HUES64 (cell line): ENCODE measurements at regions not wholly inside any gene's neighbourhood (a gene's known extent, or its start where the extent isn't known, plus 50 kb on each side); places are given as distances from the start of the nearest gene placed in this dataset.

Experiments used
- H3K27ac ChIP-seq: 2 replicates; pipeline ENCODE4 v1.7.0; 2013; ENCODE audit warnings: low read depth, low read length, inconsistent platforms
- H3K27me3 ChIP-seq: 2 replicates; pipeline ENCODE4 v1.6.1; 2013; ENCODE audit warnings: mild to moderate bottlenecking, low read length; ENCODE audit not compliant: insufficient read depth
- H3K36me3 ChIP-seq: 2 replicates; pipeline ENCODE4 v1.6.1; 2013; ENCODE audit warnings: mild to moderate bottlenecking, low read length; ENCODE audit not compliant: insufficient read depth
- H3K4me1 ChIP-seq: 2 replicates; pipeline ENCODE4 v1.6.1; 2013; ENCODE audit warnings: mild to moderate bottlenecking, low read length, moderate library complexity; ENCODE audit not compliant: insufficient read depth
- H3K4me3 ChIP-seq: 2 replicates; pipeline ENCODE4 v1.5.1; 2013; ENCODE audit warnings: mild to moderate bottlenecking, low read length, moderate library complexity
- H3K9ac ChIP-seq: 2 replicates; pipeline ENCODE4 v1.6.1; 2013; ENCODE audit warnings: mild to moderate bottlenecking, low read depth, low read length
- H3K9me3 ChIP-seq: 2 replicates; pipeline ENCODE4 v1.6.1; 2013; ENCODE audit warnings: low read depth, low read length; ENCODE audit not compliant: insufficient read depth
- WGBS: fragments of 150-250, 120-280 bp; methylation state at CpG from one replicate; pipeline ENCODE4 v1.1.7; 2013; ENCODE audit warnings: missing lambda C conversion rate; 5-methylcytosine and 5-hydroxymethylcytosine counted together

- Histone ChIP-seq H3K9me3 (no peaks in the 10 kb centered on the region), H3K4me1 (peaks cover 3% of the 10 kb centered on the region; the same call in 1 of the 2 replicates), H3K9ac (no peak overlapping the region), H3K36me3 (no peaks in the 10 kb centered on the region), H3K27me3 (no peaks in the 10 kb centered on the region), H3K4me3 (no peak overlapping the region), H3K27ac (no peak overlapping the region)
- WGBS = 100% methylated on average over 2 of the region's 2 CpGs
Measured at GRCh38 chr21:16496609-16497008, 766.8 kb downstream of the USP25 start.

GRCh38 chr21:16500271-16500670 is 770.5 kb downstream of the USP25 start:
- H3K27ac ChIP-seq = no peak overlapping the region
- H3K9ac ChIP-seq = no peak overlapping the region
- H3K4me3 ChIP-seq = no peak overlapping the region
- H3K27me3 ChIP-seq = no peaks in the 10 kb centered on the region
- H3K4me1 ChIP-seq = no peaks in the 10 kb centered on the region
- H3K9me3 ChIP-seq = no peaks in the 10 kb centered on the region
- WGBS = 92% methylated on average over 2 of the region's 2 CpGs
- H3K36me3 ChIP-seq = no peaks in the 10 kb centered on the region

- H3K9me3 ChIP-seq = no peaks in the 10 kb centered on the region
- no peaks in the 10 kb centered on the region for H3K4me1 ChIP-seq
- no peak overlapping the region for H3K27ac ChIP-seq
- H3K27me3 ChIP-seq = no peaks in the 10 kb centered on the region
- no peak overlapping the region for H3K9ac ChIP-seq
- no peaks in the 10 kb centered on the region for H3K36me3 ChIP-seq
- no peak overlapping the region for H3K4me3 ChIP-seq
- 94% methylated on average over 5 of the region's 6 CpGs for WGBS
Measured at GRCh38 chr21:16502273-16502672, 772.5 kb downstream of the USP25 start.

- Histone ChIP-seq H3K27me3 (no peaks in the 10 kb centered on the region), H3K4me3 (no peak overlapping the region), H3K9me3 (no peaks in the 10 kb centered on the region), H3K4me1 (no peaks in the 10 kb centered on the region), H3K9ac (no peak overlapping the region), H3K36me3 (no peaks in the 10 kb centered on the region), H3K27ac (no peak overlapping the region)
- 95% methylated on average over 2 of the region's 2 CpGs for WGBS
Measured at GRCh38 chr21:16502897-16503296, 773.1 kb downstream of the USP25 start.

- WGBS = 87% methylated on average over 2 of the region's 2 CpGs
- Histone ChIP-seq H3K36me3 (no peaks in the 10 kb centered on the region), H3K9me3 (no peaks in the 10 kb centered on the region), H3K27me3 (no peaks in the 10 kb centered on the region), H3K4me1 (no peaks in the 10 kb centered on the region), H3K4me3 (no peak overlapping the region), H3K27ac (no peak overlapping the region), H3K9ac (no peak overlapping the region)
Measured at GRCh38 chr21:16504281-16504680, 774.5 kb downstream of the USP25 start.

GRCh38 chr21:16504766-16505165 is 775.0 kb downstream of the USP25 start:
- no peak overlapping the region for H3K9ac ChIP-seq
- no peaks in the 10 kb centered on the region for H3K36me3 ChIP-seq
- H3K4me3 ChIP-seq = no peak overlapping the region
- H3K27me3 ChIP-seq = no peaks in the 10 kb centered on the region
- no peaks in the 10 kb centered on the region for H3K4me1 ChIP-seq
- H3K27ac ChIP-seq = no peak overlapping the region
- no peaks in the 10 kb centered on the region for H3K9me3 ChIP-seq

- Histone ChIP-seq H3K9me3 (no peaks in the 10 kb centered on the region), H3K9ac (no peak overlapping the region), H3K4me1 (no peaks in the 10 kb centered on the region), H3K27ac (no peak overlapping the region), H3K27me3 (no peaks in the 10 kb centered on the region), H3K4me3 (no peak overlapping the region), H3K36me3 (no peaks in the 10 kb centered on the region)
- WGBS = 99% methylated on average over 2 of the region's 3 CpGs
Measured at GRCh38 chr21:16509476-16509875, 779.7 kb downstream of the USP25 start.

- Histone ChIP-seq H3K9ac (no peak overlapping the region), H3K27me3 (no peaks in the 10 kb centered on the region), H3K27ac (no peak overlapping the region), H3K4me3 (no peak overlapping the region), H3K4me1 (no peaks in the 10 kb centered on the region), H3K36me3 (no peaks in the 10 kb centered on the region), H3K9me3 (peaks cover 15% of the 10 kb centered on the region; the same call in 1 of the 2 replicates)
- 91% methylated on average over 2 of the region's 2 CpGs for WGBS
Measured at GRCh38 chr21:16514316-16514715, 784.5 kb downstream of the USP25 start.

GRCh38 chr21:16517383-16517782 is 787.6 kb downstream of the USP25 start:
- no peaks in the 10 kb centered on the region for H3K36me3 ChIP-seq
- H3K4me1 ChIP-seq = no peaks in the 10 kb centered on the region
- H3K27me3 ChIP-seq = no peaks in the 10 kb centered on the region
- WGBS = no CpG with 5 or more reads among the region's 1 CpG
- H3K9ac ChIP-seq = no peak overlapping the region
- no peak overlapping the region for H3K4me3 ChIP-seq
- no peak overlapping the region for H3K27ac ChIP-seq
- peaks cover 15% of the 10 kb centered on the region; the same call in 1 of the 2 replicates for H3K9me3 ChIP-seq

- H3K4me3 ChIP-seq = no peak overlapping the region
- no peaks in the 10 kb centered on the region for H3K36me3 ChIP-seq
- H3K27ac ChIP-seq = no peak overlapping the region
- H3K27me3 ChIP-seq = no peaks in the 10 kb centered on the region
- H3K9me3 ChIP-seq = peaks cover 15% of the 10 kb centered on the region; the same call in 1 of the 2 replicates
- no peak overlapping the region for H3K9ac ChIP-seq
- WGBS = 96% methylated on average over 2 of the region's 2 CpGs
- no peaks in the 10 kb centered on the region for H3K4me1 ChIP-seq
Measured at GRCh38 chr21:16519036-16519435, 789.3 kb downstream of the USP25 start.

- no peak overlapping the region for H3K4me3 ChIP-seq
- H3K27ac ChIP-seq = no peak overlapping the region
- no peak overlapping the region for H3K9ac ChIP-seq
- no peaks in the 10 kb centered on the region for H3K4me1 ChIP-seq
- no peaks in the 10 kb centered on the region for H3K27me3 ChIP-seq
- no peaks in the 10 kb centered on the region for H3K36me3 ChIP-seq
- peaks cover 15% of the 10 kb centered on the region; the same call in 1 of the 2 replicates for H3K9me3 ChIP-seq
Measured at GRCh38 chr21:16519644-16520043, 789.9 kb downstream of the USP25 start.

GRCh38 chr21:16522548-16522947 is 792.8 kb downstream of the USP25 start:
- no peaks in the 10 kb centered on the region for H3K9me3 ChIP-seq
- no peaks in the 10 kb centered on the region for H3K36me3 ChIP-seq
- no peak overlapping the region for H3K27ac ChIP-seq
- 74% methylated on average over 2 of the region's 2 CpGs for WGBS
- no peaks in the 10 kb centered on the region for H3K27me3 ChIP-seq
- H3K4me3 ChIP-seq = no peak overlapping the region
- no peaks in the 10 kb centered on the region for H3K4me1 ChIP-seq
- H3K9ac ChIP-seq = no peak overlapping the region
